Upper lobe of left lung (tissue), 4 donors: ENCODE measurements at regions not wholly inside any gene's neighbourhood (a gene's known extent, or its start where the extent isn't known, plus 50 kb on each side); places are given as distances from the start of the nearest gene placed in this dataset.

Experiments
- EP300 ChIP-seq, 4 donors: sonication (generic); formaldehyde crosslinking; IDR thresholded peaks; one replicate each; pipeline ENCODE4 v1.5.1; 2017; ENCODE audit warnings: antibody characterized with exemption in 4 of 4, control low read depth in 2 of 4
- POLR2A ChIP-seq, 4 donors: fragments of 450-650 bp; IDR thresholded peaks; one replicate each; pipeline ENCODE4 v1.5.1; 2016 to 2017; ENCODE audit warnings: antibody characterized with exemption in 4 of 4, mild to moderate bottlenecking in 2 of 4
- POLR2AphosphoS5 ChIP-seq, 2 donors: sonication (generic); formaldehyde crosslinking; IDR thresholded peaks; one replicate each; pipeline ENCODE4 v1.5.1; 2017; ENCODE audit warnings: antibody characterized with exemption in 2 of 2
- TF ChIP-seq, protein P1 (sequence below), 6 experiments: fragments of 450-650 bp in 4 of 6; fragments of 200-600 bp in 2 of 6; sonication (generic) in 2 of 6; IDR thresholded peaks; one replicate each; pipeline ENCODE4 v1.5.1; 2016 to 2019; ENCODE audit warnings: antibody characterized with exemption in 6 of 6

DNA sequence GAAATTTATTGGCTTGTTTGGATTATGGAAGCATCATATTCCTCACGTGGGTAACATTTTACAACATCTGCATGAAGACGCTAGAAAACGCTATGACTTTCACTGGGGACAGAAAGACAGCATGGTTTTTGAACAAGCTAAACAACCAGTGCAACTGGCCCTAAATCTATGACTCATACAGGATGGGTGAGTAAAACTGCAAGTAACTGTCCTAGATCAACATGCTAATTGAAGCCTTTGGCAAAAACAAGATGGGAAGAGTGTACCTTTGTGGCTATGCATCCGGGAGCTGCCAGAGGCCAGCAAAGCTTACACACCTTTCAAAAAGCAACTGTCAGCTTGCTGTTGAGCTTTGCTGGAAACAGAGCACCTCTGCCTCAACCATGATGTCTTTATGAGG lies 1096.0 kb upstream of the DDX18 start:
- TF ChIP-seq, protein P1, sequence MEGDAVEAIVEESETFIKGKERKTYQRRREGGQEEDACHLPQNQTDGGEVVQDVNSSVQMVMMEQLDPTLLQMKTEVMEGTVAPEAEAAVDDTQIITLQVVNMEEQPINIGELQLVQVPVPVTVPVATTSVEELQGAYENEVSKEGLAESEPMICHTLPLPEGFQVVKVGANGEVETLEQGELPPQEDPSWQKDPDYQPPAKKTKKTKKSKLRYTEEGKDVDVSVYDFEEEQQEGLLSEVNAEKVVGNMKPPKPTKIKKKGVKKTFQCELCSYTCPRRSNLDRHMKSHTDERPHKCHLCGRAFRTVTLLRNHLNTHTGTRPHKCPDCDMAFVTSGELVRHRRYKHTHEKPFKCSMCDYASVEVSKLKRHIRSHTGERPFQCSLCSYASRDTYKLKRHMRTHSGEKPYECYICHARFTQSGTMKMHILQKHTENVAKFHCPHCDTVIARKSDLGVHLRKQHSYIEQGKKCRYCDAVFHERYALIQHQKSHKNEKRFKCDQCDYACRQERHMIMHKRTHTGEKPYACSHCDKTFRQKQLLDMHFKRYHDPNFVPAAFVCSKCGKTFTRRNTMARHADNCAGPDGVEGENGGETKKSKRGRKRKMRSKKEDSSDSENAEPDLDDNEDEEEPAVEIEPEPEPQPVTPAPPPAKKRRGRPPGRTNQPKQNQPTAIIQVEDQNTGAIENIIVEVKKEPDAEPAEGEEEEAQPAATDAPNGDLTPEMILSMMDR (IDR thresholded peaks at IDR 0.05), result no peak
- TF ChIP-seq POLR2A (IDR thresholded peaks at IDR 0.05) (no peak), EP300 (IDR thresholded peaks at IDR 0.05) (no peak), POLR2AphosphoS5 (IDR thresholded peaks at IDR 0.05) (no peak)
